Prostate gland (tissue), 2 donors: ENCODE measurements at regions not wholly inside any gene's neighbourhood (a gene's known extent, or its start where the extent isn't known, plus 50 kb on each side); places are given as distances from the start of the nearest gene placed in this dataset.

Experiments used
- DNase-seq: peaks from one replicate; pipeline ENCODE4 v3.0.0-alpha.2; 2019; ENCODE audit warnings: low spot score
- H3K27ac ChIP-seq, 2 donors: fragments of 200-600 bp; sonication (generic); 2 replicates each; pipeline ENCODE4 v1.5.1; 2017 to 2019
- H3K27me3 ChIP-seq: fragments of 200-600 bp; sonication (generic); replicated peaks from 2 replicates; pipeline ENCODE4 v1.5.1; 2019; ENCODE audit not compliant: insufficient read depth
- H3K36me3 ChIP-seq, 2 donors: fragments of 200-600 bp; sonication (generic); 1 replicate in 1 of 2; 2 replicates in 1 of 2; pipeline versions ENCODE4 v1.5.1 to v1.8.1; 2017 to 2019
- H3K4me1 ChIP-seq: fragments of 200-600 bp; sonication (generic); replicated peaks from 2 replicates; pipeline ENCODE4 v1.5.1; 2019
- H3K4me3 ChIP-seq, 2 donors: fragments of 200-600 bp; sonication (generic); 2 replicates each; pipeline ENCODE4 v1.5.1; 2017 to 2019
- H3K9me3 ChIP-seq: fragments of 200-600 bp; sonication (generic); 2 replicates; pipeline ENCODE4 v1.5.1; 2017
- POLR2A ChIP-seq: fragments of 450-650 bp; IDR thresholded peaks from one replicate; pipeline ENCODE4 v1.6.1; 2016; ENCODE audit warnings: antibody characterized with exemption, mild to moderate bottlenecking
- POLR2AphosphoS5 ChIP-seq: sonication (generic); formaldehyde crosslinking; IDR thresholded peaks from one replicate; pipeline ENCODE4 v1.6.1; 2017; ENCODE audit warnings: antibody characterized with exemption
- WGBS: methylation state at CpG from one replicate; pipeline ENCODE4 v1.1.5; 2018; 5-methylcytosine and 5-hydroxymethylcytosine counted together
- intact Hi-C: fragments of 100-400 bp; cut with DNase I; formaldehyde crosslinking; loops from one replicate; pipeline ENCODE4 v1.14.2; 2022
- TF ChIP-seq, protein P1 (sequence below), 4 experiments: fragments of 200-600 bp in 2 of 4; fragments of 450-650 bp in 2 of 4; sonication (generic) in 2 of 4; IDR thresholded peaks; 1 replicate in 3 of 4; 2 replicates in 1 of 4; pipeline ENCODE4 v1.5.1; 2016 to 2019; ENCODE audit warnings: antibody characterized with exemption in 4 of 4, mild to moderate bottlenecking in 2 of 4, moderate library complexity in 2 of 4

DNA sequence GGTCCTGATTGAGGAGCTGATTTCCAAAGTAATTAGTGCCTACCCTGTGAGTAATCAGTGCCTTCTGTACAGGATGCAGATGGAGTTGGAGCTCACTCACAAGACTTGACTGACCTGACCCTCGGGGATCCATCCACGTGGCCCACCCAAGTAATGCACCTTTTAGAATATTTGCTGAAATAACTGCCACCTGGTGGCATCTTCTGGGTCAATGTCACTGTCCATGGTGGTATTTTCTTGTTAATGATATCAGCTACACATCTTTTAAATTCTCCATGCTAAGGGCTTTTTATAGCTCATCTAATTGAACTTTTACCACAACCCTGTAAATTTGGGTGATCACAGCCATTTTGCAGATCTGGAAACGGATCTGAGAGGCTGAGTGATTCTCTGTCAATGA, 74.3 kb upstream of the ANKRD34C start:
- Histone ChIP-seq H3K27me3 (peaks cover 2% of the 10 kb centered on the region), H3K9me3 (no peaks in the 10 kb centered on the region), H3K4me1 (no peaks in the 10 kb centered on the region), H3K4me3 (no peak overlapping the region), H3K36me3 (no peaks in the 10 kb centered on the region), H3K27ac (no peak overlapping the region)
- TF ChIP-seq POLR2A (no peak), POLR2AphosphoS5 (no peak)
- TF ChIP-seq, protein P1, sequence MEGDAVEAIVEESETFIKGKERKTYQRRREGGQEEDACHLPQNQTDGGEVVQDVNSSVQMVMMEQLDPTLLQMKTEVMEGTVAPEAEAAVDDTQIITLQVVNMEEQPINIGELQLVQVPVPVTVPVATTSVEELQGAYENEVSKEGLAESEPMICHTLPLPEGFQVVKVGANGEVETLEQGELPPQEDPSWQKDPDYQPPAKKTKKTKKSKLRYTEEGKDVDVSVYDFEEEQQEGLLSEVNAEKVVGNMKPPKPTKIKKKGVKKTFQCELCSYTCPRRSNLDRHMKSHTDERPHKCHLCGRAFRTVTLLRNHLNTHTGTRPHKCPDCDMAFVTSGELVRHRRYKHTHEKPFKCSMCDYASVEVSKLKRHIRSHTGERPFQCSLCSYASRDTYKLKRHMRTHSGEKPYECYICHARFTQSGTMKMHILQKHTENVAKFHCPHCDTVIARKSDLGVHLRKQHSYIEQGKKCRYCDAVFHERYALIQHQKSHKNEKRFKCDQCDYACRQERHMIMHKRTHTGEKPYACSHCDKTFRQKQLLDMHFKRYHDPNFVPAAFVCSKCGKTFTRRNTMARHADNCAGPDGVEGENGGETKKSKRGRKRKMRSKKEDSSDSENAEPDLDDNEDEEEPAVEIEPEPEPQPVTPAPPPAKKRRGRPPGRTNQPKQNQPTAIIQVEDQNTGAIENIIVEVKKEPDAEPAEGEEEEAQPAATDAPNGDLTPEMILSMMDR (IDR thresholded peaks at IDR 0.05) = no peak
- 50% methylated on average over 3 of the region's 3 CpGs for WGBS
- intact Hi-C loops = no loop called here
- no peak for DNase-seq

DNA sequence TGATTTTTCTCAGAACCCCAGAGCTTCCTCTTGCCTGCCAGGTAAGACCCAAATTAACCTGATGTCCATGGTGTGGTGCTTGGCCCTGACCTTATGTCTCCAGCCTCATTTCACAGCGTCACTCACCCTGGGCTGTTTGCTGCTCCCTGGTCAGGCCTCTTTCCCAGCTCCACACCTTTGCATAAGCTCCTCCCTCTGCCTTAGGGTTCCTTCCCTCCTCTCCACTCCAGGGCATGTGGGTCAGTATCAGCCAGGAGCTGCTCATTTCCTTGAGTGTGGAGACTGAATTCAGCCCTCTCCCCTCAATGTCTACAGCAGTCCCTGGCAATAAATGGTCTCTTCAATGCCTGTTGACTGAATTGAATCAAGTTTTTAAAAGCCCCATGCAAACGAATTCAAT, 75.6 kb upstream of the ANKRD34C start:
- H3K4me1 ChIP-seq = no peaks in the 10 kb centered on the region
- TF ChIP-seq POLR2A (no peak), POLR2AphosphoS5 (no peak)
- TF ChIP-seq, protein P1 (IDR thresholded peaks at IDR 0.05) = no peak
- no peak overlapping the region for H3K4me3 ChIP-seq
- H3K9me3 ChIP-seq = no peaks in the 10 kb centered on the region
- H3K27me3 ChIP-seq = peaks cover 2% of the 10 kb centered on the region
- H3K36me3 ChIP-seq = no peaks in the 10 kb centered on the region
- intact Hi-C loops = no loop called here
- DNase-seq = no peak
- no peak overlapping the region for H3K27ac ChIP-seq
- 59% methylated on average over 2 of the region's 2 CpGs for WGBS

DNA sequence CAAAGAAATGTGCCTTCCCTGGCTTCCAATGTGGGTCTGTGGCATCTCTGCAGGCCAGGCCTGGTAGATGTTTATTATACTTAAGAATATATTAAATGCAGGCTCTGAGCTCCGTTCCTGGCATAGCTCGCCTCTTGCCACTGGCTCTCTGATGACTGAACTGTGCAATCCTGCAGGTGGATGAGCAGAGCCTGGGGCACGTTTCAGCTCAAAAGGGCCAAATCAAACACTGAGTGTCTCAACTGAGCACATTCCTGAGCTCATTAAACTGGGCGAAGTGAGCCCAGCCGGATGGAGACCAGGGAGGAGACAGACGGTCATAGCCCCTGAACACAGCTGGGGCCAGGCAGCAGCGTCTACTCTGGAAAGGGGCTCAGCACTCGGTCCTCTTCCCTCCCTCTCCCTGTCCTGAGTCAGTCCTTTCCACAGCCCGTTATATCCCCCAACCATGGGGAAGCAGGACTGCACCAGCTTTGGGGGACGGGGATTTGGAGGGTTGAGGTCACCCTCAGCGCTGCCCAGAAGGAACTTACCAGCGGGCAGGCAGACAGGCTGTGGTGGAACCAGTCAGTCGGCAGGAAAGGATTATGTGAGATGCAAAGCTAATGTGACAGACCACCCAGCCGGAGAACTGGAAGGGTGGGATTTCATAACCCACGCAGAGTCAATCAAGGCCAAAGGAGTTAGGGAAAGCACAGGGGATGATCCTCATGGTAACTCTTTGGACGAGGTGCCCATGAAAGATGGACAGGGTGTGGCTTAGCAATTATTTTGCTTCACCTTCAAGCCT, 77.4 kb upstream of the ANKRD34C start:
- intact Hi-C loops = no loop called here
- no peak overlapping the region for H3K4me3 ChIP-seq
- H3K27ac ChIP-seq = no peak overlapping the region
- H3K4me1 ChIP-seq = no peaks in the 10 kb centered on the region
- peaks cover 2% of the 10 kb centered on the region for H3K27me3 ChIP-seq
- 42% methylated on average over 16 of the region's 16 CpGs for WGBS
- no peaks in the 10 kb centered on the region for H3K36me3 ChIP-seq
- TF ChIP-seq, protein P1 (IDR thresholded peaks at IDR 0.05) = no peak
- TF ChIP-seq POLR2A = no peak
- no peak for TF ChIP-seq POLR2AphosphoS5
- H3K9me3 ChIP-seq = no peaks in the 10 kb centered on the region
- DNase-seq = no peak

DNA sequence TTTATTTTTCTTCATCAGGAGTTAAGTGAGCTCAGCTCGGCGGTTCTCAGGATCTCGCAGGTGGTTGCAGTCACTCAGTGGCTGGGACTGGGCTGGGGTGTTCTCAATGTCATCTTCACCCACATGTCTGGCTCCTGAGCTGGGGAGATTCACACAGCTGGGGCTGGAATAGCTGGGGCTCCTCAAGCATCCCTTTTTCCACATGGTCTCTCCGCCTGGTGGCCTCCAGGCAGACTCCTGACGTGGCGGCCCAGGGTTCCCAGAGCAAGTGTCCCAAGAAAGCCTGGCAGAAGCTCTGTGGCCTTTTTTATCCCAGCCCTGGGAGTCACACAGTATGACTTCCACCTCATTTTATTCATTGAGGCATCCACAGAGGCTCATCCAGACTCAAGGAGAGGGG, 84.1 kb upstream of the ANKRD34C start:
- H3K9me3 ChIP-seq = no peaks in the 10 kb centered on the region
- TF ChIP-seq POLR2A = no peak
- TF ChIP-seq, protein P1 (IDR thresholded peaks at IDR 0.05) = no peak
- TF ChIP-seq POLR2AphosphoS5 = no peak
- DNase-seq = no peak
- no peaks in the 10 kb centered on the region for H3K4me1 ChIP-seq
- no peak overlapping the region for H3K4me3 ChIP-seq
- WGBS = 99% methylated on average over 6 of the region's 6 CpGs
- H3K27ac ChIP-seq = no peak overlapping the region
- intact Hi-C loops = no loop called here
- no peaks in the 10 kb centered on the region for H3K36me3 ChIP-seq
- H3K27me3 ChIP-seq = no peaks in the 10 kb centered on the region

DNA sequence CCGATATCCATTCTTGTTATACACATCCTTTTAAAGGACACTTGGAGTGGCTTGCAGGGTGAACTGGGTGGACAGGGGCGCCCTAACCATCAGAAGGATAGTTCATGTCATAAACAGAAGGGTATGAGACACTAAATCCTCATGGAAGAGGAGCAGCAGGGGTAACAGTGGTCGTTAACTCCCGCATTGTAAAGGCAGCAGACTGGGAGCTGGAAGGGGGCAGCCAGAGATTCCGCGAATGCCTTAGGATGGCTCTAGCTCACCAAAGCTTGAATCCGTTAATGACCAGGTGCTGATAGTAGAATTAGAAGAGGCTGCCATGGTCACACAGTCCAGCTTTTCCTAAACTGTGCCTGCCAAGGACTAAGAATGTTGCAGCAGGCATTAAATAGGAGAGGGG, 85.2 kb upstream of the ANKRD34C start:
- Histone ChIP-seq H3K36me3 (no peaks in the 10 kb centered on the region), H3K9me3 (no peaks in the 10 kb centered on the region), H3K4me1 (no peaks in the 10 kb centered on the region), H3K27me3 (no peaks in the 10 kb centered on the region), H3K4me3 (no peak overlapping the region), H3K27ac (no peak overlapping the region)
- intact Hi-C loops = no loop called here
- WGBS = 66% methylated on average over 7 of the region's 7 CpGs
- DNase-seq = no peak
- TF ChIP-seq POLR2A (no peak), POLR2AphosphoS5 (no peak)
- TF ChIP-seq, protein P1 (IDR thresholded peaks at IDR 0.05) = no peak
